ENCODE measurements at regions not wholly inside any gene's neighbourhood (a gene's known extent, or its start where the extent isn't known, plus 50 kb on each side); places are given as distances from the start of the nearest gene placed in this dataset.

- TF ChIP-seq CTCF (IDR thresholded peaks at IDR 0.05; ENCODE audit: insufficient read depth, low read depth, low read length, missing control alignments): no peak
- no peak overlapping the region for H3K4me3 ChIP-seq (ENCODE audit: low read length)
- DNase-seq (ENCODE audit: low read depth): peak; percentile 20
Measured at GRCh38 chr2:234827096-234827860, 124.5 kb upstream of the SH3BP4 start.

GRCh38 chr2:234826681-234827080 is 125.1 kb upstream of the SH3BP4 start:
- TF ChIP-seq CTCF (IDR thresholded peaks at IDR 0.05; ENCODE audit: insufficient read depth, low read depth, low read length, missing control alignments): no peak
- H3K4me3 ChIP-seq (ENCODE audit: low read length): no peak overlapping the region
- DNase-seq (ENCODE audit: low read depth): no peak

GRCh38 chr2:234825616-234826015 is 126.2 kb upstream of the SH3BP4 start:
- TF ChIP-seq CTCF (IDR thresholded peaks at IDR 0.05; ENCODE audit: insufficient read depth, low read depth, low read length, missing control alignments): no peak
- H3K4me3 ChIP-seq (ENCODE audit: low read length): no peak overlapping the region
- DNase-seq (ENCODE audit: low read depth): no peak

GRCh38 chr2:234823877-234824376 is 127.9 kb upstream of the SH3BP4 start:
- no peak for TF ChIP-seq CTCF (IDR thresholded peaks at IDR 0.05; ENCODE audit: insufficient read depth, low read depth, low read length, missing control alignments)
- peak; percentile 31 for DNase-seq (ENCODE audit: low read depth)
- no peak overlapping the region for H3K4me3 ChIP-seq (ENCODE audit: low read length)

GRCh38 chr2:234823196-234823876 is 128.5 kb upstream of the SH3BP4 start:
- no peak for TF ChIP-seq CTCF (IDR thresholded peaks at IDR 0.05; ENCODE audit: insufficient read depth, low read depth, low read length, missing control alignments)
- no peak for DNase-seq (ENCODE audit: low read depth)
- H3K4me3 ChIP-seq (ENCODE audit: low read length): no peak overlapping the region

- TF ChIP-seq CTCF (IDR thresholded peaks at IDR 0.05; ENCODE audit: insufficient read depth, low read depth, low read length, missing control alignments): no peak
Measured at GRCh38 chr2:234821946-234822475, 129.8 kb upstream of the SH3BP4 start.

More at GRCh38 chr2:234821946-234822475, 129.8 kb upstream of the SH3BP4 start:
- DNase-seq (ENCODE audit: low read depth): no peak
- no peak overlapping the region for H3K4me3 ChIP-seq (ENCODE audit: low read length)
